Kidney epithelial cell (primary cell): ENCODE measurements at regions not wholly inside any gene's neighbourhood (a gene's known extent, or its start where the extent isn't known, plus 50 kb on each side); places are given as distances from the start of the nearest gene placed in this dataset.

Source experiments
- DNase-seq: peaks from one replicate; pipeline ENCODE4 v3.0.0-alpha.2; 2010; ENCODE audit warnings: low read depth
- H3K27me3 ChIP-seq: 2 replicates; pipeline ENCODE4 v1.6.0; 2011; ENCODE audit warnings: low read length; ENCODE audit not compliant: control insufficient read depth, insufficient read depth
- H3K36me3 ChIP-seq: 2 replicates; pipeline ENCODE4 v1.5.1; 2011; ENCODE audit warnings: low read length; ENCODE audit not compliant: control insufficient read depth, insufficient read depth
- H3K4me3 ChIP-seq: 2 replicates; pipeline ENCODE4 v1.5.1; 2011; ENCODE audit warnings: low read depth, mild to moderate bottlenecking, control low read depth, low read length
- TF ChIP-seq, protein P1 (sequence below): IDR thresholded peaks from 2 replicates; pipeline ENCODE4 v1.5.1; 2011; ENCODE audit warnings: mild to moderate bottlenecking, moderate library complexity, low read length, control low read depth, inconsistent platforms; ENCODE audit not compliant: insufficient read depth, poor library complexity, severe bottlenecking

- DNase-seq: no peak
- TF ChIP-seq, protein P1, sequence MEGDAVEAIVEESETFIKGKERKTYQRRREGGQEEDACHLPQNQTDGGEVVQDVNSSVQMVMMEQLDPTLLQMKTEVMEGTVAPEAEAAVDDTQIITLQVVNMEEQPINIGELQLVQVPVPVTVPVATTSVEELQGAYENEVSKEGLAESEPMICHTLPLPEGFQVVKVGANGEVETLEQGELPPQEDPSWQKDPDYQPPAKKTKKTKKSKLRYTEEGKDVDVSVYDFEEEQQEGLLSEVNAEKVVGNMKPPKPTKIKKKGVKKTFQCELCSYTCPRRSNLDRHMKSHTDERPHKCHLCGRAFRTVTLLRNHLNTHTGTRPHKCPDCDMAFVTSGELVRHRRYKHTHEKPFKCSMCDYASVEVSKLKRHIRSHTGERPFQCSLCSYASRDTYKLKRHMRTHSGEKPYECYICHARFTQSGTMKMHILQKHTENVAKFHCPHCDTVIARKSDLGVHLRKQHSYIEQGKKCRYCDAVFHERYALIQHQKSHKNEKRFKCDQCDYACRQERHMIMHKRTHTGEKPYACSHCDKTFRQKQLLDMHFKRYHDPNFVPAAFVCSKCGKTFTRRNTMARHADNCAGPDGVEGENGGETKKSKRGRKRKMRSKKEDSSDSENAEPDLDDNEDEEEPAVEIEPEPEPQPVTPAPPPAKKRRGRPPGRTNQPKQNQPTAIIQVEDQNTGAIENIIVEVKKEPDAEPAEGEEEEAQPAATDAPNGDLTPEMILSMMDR: no peak
- H3K36me3 ChIP-seq: no peaks in the 10 kb centered on the region
- peaks cover 3% of the 10 kb centered on the region for H3K27me3 ChIP-seq
- no peak overlapping the region for H3K4me3 ChIP-seq
Observed at GRCh38 chr21:41098481-41099042, 69.4 kb upstream of the BACE2 start.

DNA sequence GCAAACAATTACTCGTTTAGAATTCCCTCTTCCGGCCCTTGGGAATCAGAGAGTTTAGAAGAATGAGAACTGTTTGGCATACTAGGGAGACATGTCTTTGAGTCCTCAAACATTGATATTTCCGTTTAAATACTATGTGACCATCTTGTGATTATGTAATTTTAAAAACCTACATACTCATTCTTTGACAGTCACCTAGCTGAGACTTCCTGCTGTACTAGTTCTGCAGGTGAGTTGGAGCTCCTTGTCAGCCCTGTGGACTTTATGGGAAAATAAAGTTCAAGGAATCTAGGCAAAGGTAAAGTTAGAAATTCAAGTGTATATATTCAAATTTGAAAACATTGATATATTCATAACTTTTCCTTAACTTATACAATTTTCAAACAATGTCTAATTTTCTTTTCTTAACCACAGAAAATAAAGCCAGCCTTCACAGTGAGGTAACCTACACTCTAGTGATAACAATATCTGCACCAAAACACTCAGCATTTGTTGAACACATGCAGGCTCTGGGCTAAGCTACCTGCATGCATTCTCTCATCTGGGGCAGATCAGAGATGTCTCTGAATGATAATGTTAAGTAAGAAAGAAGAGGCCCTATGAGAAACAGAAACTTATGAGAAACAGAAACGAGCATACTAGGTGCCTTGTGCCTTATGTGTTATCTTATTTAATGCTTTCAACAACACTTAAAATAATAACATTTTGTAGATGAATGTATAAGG, 67.0 kb upstream of the BACE2 start:
- no peaks in the 10 kb centered on the region for H3K36me3 ChIP-seq
- no peak overlapping the region for H3K4me3 ChIP-seq
- TF ChIP-seq, protein P1: no peak
- DNase-seq: no peak
- peaks cover 3% of the 10 kb centered on the region for H3K27me3 ChIP-seq

DNA sequence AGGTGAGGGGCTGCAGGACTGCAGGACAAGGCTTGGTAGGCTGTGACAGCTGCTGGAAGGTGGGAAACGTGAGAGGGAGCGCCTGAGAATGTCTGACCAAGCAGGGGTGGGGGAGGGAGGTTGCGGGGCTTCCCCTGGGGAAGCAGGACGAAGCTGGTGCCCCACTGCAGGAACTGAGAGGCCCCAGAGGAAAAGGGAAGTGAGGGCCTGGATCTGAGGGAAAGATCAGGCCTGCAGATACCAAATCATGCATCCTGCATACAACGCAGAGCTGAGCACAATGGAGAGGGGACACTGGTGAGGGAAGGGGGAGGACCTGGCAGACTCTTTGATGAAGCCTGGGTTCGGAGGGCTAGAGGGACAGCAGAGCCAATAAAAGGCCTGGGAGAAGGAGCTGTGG, 65.7 kb upstream of the BACE2 start:
- Histone ChIP-seq H3K36me3 (no peaks in the 10 kb centered on the region), H3K27me3 (peaks cover 3% of the 10 kb centered on the region), H3K4me3 (no peak overlapping the region)
- TF ChIP-seq, protein P1: no peak
- DNase-seq: no peak

DNA sequence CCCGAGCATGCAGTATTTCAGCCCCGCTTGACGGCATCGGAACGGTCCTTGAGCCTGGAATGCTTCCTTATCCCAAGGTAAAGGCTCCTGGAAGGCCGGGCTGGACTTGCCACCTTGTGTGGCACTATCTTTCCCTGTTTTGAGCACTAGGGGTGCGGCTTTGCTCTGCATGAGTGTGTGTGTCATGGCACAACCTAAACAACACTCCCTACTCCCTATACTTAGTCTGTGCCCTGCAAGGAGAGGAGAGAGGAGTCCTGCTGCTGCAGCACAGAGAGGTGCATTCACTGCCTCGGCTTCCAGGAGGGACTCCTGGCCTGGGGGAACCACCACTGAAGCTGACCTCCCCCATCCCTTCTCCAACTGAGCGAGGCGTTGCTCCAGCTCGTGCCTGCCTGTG, 60.4 kb upstream of the BACE2 start:
- TF ChIP-seq, protein P1: no peak
- Histone ChIP-seq H3K27me3 (peaks cover 4% of the 10 kb centered on the region), H3K4me3 (no peak overlapping the region), H3K36me3 (no peaks in the 10 kb centered on the region)
- no peak for DNase-seq

GRCh38 chr21:41108668-41109585, 59.0 kb upstream of the BACE2 start:
- Histone ChIP-seq H3K27me3 (peaks cover 4% of the 10 kb centered on the region), H3K4me3 (no peak overlapping the region), H3K36me3 (no peaks in the 10 kb centered on the region)
- TF ChIP-seq, protein P1: no peak
- DNase-seq: no peak
